DND-41 (cell line): ENCODE measurements at regions not wholly inside any gene's neighbourhood (a gene's known extent, or its start where the extent isn't known, plus 50 kb on each side); places are given as distances from the start of the nearest gene placed in this dataset.

ENCODE experiments used
- EZH2 ChIP-seq: IDR thresholded peaks from 3 replicates; pipeline ENCODE4 v1.6.1; 2012; ENCODE audit warnings: borderline replicate concordance, low read depth, mild to moderate bottlenecking, moderate library complexity, low read length, inconsistent platforms; ENCODE audit not compliant: severe bottlenecking
- TF ChIP-seq, protein P1 (sequence below): IDR thresholded peaks from 2 replicates; pipeline ENCODE4 v1.5.1; 2012; ENCODE audit warnings: borderline replicate concordance, low read length, moderate library complexity, mild to moderate bottlenecking; ENCODE audit not compliant: poor library complexity, severe bottlenecking; ENCODE audit errors: extremely low read depth

DNA sequence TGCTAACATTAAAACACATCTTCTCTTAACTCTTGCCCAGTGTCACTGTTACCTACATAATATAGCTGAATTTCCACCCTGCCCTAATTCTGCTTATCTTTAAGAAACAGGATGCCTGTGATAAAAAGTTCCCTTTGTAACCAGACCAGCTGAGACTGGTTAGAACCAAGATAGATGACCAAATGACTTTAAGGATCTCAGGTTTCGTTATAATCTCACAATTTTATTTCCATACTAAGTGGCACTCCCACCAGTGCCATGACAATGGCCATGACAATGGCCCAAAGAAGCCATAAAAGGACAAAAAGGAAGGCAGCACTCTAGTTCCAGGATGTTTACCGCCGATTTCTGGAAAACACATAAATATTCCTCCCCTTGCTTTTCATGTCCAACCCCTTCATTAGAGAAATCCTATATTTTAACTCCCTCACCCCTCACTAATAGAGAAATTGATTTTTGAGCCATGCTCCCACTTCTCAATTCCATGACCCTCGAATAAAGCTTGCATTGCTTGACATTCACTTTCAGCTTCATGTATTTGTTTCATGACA lies 126.1 kb downstream of the ELAPOR2 start:
- TF ChIP-seq, protein P1, sequence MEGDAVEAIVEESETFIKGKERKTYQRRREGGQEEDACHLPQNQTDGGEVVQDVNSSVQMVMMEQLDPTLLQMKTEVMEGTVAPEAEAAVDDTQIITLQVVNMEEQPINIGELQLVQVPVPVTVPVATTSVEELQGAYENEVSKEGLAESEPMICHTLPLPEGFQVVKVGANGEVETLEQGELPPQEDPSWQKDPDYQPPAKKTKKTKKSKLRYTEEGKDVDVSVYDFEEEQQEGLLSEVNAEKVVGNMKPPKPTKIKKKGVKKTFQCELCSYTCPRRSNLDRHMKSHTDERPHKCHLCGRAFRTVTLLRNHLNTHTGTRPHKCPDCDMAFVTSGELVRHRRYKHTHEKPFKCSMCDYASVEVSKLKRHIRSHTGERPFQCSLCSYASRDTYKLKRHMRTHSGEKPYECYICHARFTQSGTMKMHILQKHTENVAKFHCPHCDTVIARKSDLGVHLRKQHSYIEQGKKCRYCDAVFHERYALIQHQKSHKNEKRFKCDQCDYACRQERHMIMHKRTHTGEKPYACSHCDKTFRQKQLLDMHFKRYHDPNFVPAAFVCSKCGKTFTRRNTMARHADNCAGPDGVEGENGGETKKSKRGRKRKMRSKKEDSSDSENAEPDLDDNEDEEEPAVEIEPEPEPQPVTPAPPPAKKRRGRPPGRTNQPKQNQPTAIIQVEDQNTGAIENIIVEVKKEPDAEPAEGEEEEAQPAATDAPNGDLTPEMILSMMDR = no peak
- no peak for TF ChIP-seq EZH2
